ENCODE measurements at regions not wholly inside any gene's neighbourhood (a gene's known extent, or its start where the extent isn't known, plus 50 kb on each side); places are given as distances from the start of the nearest gene placed in this dataset.

- DNase-seq: no peak
These were observed 367.5 kb upstream of the ADAMTS16 start for GRCh38 chr5:4772591-4772990.

GRCh38 chr5:4773827-4774317 is 366.3 kb upstream of the ADAMTS16 start:
- no peak for DNase-seq

- no peak for DNase-seq
These were observed 362.7 kb upstream of the ADAMTS16 start for GRCh38 chr5:4777435-4777834.

GRCh38 chr5:4780633-4781032 is 359.5 kb upstream of the ADAMTS16 start:
- DNase-seq: no peak

GRCh38 chr5:4781299-4781698 is 358.8 kb upstream of the ADAMTS16 start:
- no peak for DNase-seq

- DNase-seq: no peak
These were observed 354.2 kb upstream of the ADAMTS16 start for GRCh38 chr5:4785971-4786370.

GRCh38 chr5:4797445-4797844 is 342.7 kb upstream of the ADAMTS16 start:
- DNase-seq: no peak

GRCh38 chr5:4802044-4802443 is 338.1 kb upstream of the ADAMTS16 start:
- no peak for DNase-seq

GRCh38 chr5:4804691-4805360 is 335.3 kb upstream of the ADAMTS16 start:
- no peak for DNase-seq

- DNase-seq: no peak
These were observed 325.1 kb upstream of the ADAMTS16 start for GRCh38 chr5:4815002-4815401.

GRCh38 chr5:4817767-4818166 is 322.4 kb upstream of the ADAMTS16 start:
- DNase-seq: no peak

GRCh38 chr5:4831325-4831724 is 308.8 kb upstream of the ADAMTS16 start:
- DNase-seq: no peak

- DNase-seq: no peak
These were observed 307.7 kb upstream of the ADAMTS16 start for GRCh38 chr5:4832471-4832870.

GRCh38 chr5:4833104-4833738 is 306.9 kb upstream of the ADAMTS16 start:
- DNase-seq: no peak

GRCh38 chr5:4837489-4838058 is 302.6 kb upstream of the ADAMTS16 start:
- no peak for DNase-seq

- DNase-seq: no peak
These were observed 294.9 kb upstream of the ADAMTS16 start for GRCh38 chr5:4845221-4845620.

- no peak for DNase-seq
These were observed 292.4 kb upstream of the ADAMTS16 start for GRCh38 chr5:4847766-4848165.

- DNase-seq: no peak
These were observed 285.1 kb upstream of the ADAMTS16 start for GRCh38 chr5:4855036-4855435.

- no peak for DNase-seq
These were observed 284.2 kb upstream of the ADAMTS16 start for GRCh38 chr5:4855880-4856279.

- no peak for DNase-seq
These were observed 282.4 kb upstream of the ADAMTS16 start for GRCh38 chr5:4857761-4858160.

- no peak for DNase-seq
These were observed 280.5 kb upstream of the ADAMTS16 start for GRCh38 chr5:4859500-4860235.

- no peak for DNase-seq
These were observed 279.5 kb upstream of the ADAMTS16 start for GRCh38 chr5:4860631-4861030.

- DNase-seq: no peak
These were observed 277.6 kb upstream of the ADAMTS16 start for GRCh38 chr5:4862500-4862899.

Measured in NCI-H226 (cell line).